ENCODE measurements at regions not wholly inside any gene's neighbourhood (a gene's known extent, or its start where the extent isn't known, plus 50 kb on each side); places are given as distances from the start of the nearest gene placed in this dataset.
"Not testable (repeated sequence)": the region's sequence is repeated elsewhere in the genome, so short reads cannot be mapped to it uniquely, and the experiment has no call there.

DNA sequence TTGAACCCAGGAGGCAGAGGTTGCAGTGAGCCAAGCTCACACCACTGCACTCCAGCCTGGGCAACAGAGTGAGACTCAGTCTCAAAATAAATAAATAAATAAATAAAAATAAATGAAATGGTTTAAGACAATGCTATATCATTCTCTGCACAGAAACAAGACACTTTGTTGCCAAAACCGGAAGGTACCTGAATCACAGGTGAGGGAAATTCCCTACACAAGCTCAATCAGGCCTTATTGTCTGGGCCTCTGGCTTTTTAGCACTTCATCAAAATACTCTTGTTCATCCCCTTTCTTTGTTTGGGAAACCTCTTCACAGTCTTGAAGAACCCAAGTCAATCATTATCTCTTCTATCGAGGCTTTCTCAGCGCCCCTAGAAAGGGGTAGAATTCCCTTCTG lies 166.1 kb upstream of the NPSR1 start:
- DNase-seq, result no peak

GRCh38 chr7:34493752-34494151 lies 164.3 kb upstream of the NPSR1 start:
- no peak for DNase-seq

GRCh38 chr7:34497153-34497777 lies 160.8 kb upstream of the NPSR1 start:
- no peak for DNase-seq

DNA sequence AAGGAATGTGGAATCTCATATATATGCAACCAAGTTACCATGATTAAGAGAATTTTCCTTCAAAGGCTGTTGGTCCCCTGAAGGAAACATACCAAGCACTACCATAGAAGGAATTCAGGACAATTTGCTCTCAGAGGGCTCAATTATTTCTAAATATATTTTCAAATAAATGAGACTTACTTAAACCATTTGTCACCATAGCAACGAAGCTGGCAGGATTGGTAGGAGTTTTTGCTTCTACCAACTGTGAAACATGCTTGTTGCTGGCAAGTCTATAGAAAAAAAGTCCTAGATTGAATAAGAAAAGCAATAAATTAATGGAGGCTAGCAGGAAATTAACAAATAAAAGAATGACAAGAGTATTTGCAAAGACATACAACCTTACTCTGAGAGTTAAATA lies 156.9 kb upstream of the NPSR1 start:
- DNase-seq, result no peak

DNA sequence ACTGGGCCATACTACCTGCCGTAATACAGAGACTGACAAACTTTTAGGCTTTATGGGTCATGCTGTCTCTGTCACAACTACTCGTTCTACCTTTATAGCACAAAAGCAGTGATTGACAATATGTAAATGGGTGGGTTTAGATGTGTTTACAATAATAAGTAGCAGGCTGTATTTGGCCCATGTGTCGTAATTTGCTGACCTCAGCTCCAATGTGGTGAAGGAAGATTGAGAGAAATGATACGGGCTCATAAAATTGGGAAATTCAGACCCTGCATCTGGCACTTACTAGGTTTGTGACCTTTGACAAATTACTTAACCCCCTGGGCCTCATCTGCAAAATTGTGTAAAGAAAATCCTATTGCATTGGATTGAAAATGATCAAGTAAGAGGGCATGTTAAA lies 150.8 kb upstream of the NPSR1 start:
- no peak for DNase-seq

- no peak for DNase-seq
These were observed 134.6 kb upstream of the NPSR1 start for GRCh38 chr7:34523226-34523918.

DNA sequence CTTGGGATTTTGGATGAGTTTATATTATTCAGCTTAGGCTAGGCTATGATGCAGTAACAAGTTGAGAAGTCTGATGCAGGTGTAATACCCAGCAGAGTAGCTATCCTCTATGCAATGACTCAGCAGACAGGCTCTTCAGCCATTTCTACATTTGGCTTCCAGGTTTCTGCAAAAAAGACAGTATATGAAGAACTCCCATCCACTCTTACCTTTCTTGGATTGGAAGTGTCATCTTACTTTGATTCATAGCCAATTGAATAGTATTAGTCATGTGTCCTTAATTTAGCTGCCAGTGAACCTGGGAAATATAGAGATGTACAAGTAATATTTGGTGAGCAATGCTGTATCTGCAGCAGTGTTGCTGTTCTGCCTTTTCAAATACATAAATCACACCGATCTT lies 127.8 kb upstream of the NPSR1 start:
- DNase-seq, result no peak

DNA sequence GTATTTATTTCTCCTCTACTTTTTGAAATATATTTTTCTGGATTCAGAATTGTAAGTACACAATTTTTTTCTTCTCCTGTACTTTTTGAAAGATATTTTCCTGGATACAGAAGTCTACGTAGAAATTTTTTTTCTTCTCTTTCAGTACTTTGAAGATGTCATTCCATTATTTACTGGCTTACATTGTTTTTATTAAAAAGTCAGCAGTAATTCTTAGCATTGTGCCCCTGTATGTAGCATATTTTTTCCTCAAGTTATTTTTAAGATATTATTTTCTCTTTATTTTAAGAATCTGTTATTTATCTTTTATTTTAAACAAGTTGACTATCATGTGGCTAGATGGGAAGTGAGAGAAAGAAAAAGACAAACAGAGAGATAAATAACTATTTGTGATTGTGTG lies 119.0 kb upstream of the NPSR1 start:
- DNase-seq, result no peak

GRCh38 chr7:34544621-34545020 lies 113.4 kb upstream of the NPSR1 start:
- DNase-seq, result no peak

GRCh38 chr7:34550996-34551395 lies 107.0 kb upstream of the NPSR1 start:
- DNase-seq, result no peak

DNA sequence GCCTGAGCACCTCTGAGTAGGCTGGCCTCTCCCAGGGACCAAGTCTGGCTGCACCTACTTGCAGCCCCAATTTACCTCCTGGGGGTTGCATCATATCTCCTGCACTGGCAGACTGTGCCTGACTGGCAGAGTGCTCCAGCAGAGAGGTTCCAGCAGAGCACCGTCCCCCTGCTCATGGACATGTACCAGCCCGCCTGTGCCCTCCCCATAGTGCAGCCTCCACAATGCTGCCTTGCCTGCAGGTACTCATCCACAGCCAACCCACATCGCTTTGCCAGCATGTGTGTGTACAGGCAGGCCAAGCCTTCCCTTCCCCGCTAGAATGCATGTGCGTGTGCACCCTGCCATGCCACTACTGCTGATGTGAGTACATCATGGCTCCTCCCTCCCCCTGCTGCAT lies 105.5 kb upstream of the NPSR1 start:
- DNase-seq, result no peak

- no peak for DNase-seq
These were observed 100.0 kb upstream of the NPSR1 start for GRCh38 chr7:34558022-34558421.

GRCh38 chr7:34564091-34564490 lies 93.9 kb upstream of the NPSR1 start:
- DNase-seq, result no peak

GRCh38 chr7:34567906-34568305 lies 90.1 kb upstream of the NPSR1 start:
- no peak for DNase-seq

- DNase-seq, result no peak
These were observed 87.9 kb upstream of the NPSR1 start for GRCh38 chr7:34569975-34570699.

GRCh38 chr7:34575006-34575405 lies 83.0 kb upstream of the NPSR1 start:
- no peak for DNase-seq

GRCh38 chr7:34577934-34578333 lies 80.1 kb upstream of the NPSR1 start:
- DNase-seq, result not testable (repeated sequence)

DNA sequence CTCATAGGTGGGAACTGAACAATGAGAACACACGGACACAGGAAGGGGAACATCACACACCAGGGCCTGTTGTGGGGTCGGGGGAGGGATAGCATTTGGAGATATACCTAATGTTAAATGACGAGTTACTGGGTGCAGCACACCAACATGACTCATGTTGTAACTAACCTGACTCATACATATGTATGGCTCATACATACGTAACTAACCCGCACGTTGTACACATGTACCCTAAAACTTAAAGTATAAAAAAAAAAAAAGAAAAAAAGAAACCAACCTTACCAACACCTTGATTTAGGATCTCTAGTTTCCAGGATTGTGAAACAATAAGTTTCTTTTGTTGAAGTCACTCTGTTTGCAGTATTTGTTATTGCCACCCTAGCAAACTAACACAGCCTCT lies 76.3 kb upstream of the NPSR1 start:
- not testable (repeated sequence) for DNase-seq

DNA sequence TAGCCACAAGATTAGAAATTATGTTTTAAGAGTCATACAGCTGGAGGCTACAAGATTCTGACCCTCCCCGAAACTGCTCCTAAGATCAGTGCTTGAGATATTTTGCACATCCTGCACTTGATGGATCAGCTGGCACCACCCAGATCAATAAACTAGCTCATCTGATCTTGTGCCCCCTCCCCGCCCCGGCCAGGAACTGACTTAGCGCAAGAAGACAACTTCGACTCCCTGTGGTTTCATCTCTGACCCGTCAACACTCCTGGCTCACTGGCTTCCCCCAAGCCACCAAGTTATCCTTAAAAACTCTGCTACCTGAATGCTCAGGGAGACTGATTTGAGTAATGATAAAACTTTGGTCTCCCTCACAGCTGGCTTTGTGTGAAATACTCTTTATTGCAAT lies 73.5 kb upstream of the NPSR1 start:
- DNase-seq, result no peak

DNA sequence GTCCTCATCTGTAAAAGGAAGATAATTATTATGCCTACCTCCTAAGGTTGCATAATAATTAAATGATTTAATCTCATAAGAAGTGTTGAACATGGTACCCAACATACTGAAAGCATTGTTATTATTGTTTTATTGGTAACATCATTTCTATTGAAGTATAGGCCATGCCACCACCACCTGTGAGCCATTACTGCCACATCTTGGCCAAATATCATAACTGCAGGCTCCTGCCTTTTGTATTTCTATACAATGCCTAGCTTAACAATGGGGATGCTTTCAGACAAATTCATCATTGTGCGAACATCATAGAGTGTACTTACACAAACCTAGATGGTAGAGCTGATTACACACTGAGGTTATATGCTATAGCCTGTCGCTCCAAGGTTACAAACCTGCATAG lies 61.1 kb upstream of the NPSR1 start:
- no peak for DNase-seq

DNA sequence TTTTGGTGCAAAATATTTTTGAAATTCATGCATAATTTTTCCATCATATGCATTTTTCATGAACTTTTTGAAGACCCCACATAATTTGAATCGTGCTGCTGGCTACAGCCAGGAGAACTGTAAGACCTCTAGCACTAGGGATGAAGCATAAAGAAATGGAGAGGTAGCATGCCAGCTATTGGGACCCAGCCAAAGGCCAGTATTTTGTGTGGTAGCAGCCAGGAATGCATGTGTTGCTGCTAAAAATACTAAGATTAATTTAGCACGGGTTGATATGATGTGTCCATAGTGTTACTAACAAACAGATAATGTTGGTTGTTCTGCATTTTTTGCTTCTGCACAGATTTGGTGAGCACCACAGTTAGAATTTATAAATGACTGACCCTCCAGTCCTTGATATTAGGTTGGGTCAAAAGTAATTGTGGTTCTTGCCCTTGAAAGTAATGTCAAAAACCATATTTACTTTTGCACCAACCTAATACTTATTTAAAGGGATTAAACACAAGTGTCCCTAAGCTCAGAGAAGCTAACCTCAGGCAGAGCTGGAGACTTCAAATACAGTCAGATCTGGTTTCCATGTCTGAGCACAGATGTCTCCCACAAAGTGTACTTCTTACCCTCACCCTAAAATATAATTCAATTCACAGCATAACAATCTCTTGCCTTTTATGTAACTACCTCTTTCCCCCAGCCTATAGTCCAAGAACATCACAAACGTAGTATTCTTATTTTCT lies 54.1 kb upstream of the NPSR1 start:
- DNase-seq, result no peak
